GM23338 (cell line): ENCODE measurements at regions not wholly inside any gene's neighbourhood (a gene's known extent, or its start where the extent isn't known, plus 50 kb on each side); places are given as distances from the start of the nearest gene placed in this dataset.

Source experiments
- ATAC-seq: fragments of 200-7000 bp; cut with Tn5 transposase; 3 replicates; pipeline ENCODE4 v1.9.1; 2020
- DNase-seq: peaks from one replicate; pipeline ENCODE4 v3.0.0-alpha.2; 2015; ENCODE audit warnings: low spot score
- H2AFZ ChIP-seq: fragments of 200-600 bp; sonication (generic); 2 replicates; pipeline ENCODE4 v1.8.0; 2016; ENCODE audit warnings: antibody characterized with exemption, mild to moderate bottlenecking, moderate library complexity
- H3F3A ChIP-seq: fragments of 200-600 bp; sonication (generic); replicated peaks from 2 replicates; pipeline ENCODE4 v1.8.0; 2017; ENCODE audit warnings: antibody characterized with exemption, mixed run types, low read depth
- H3K27ac ChIP-seq: fragments of 200-600 bp; sonication (generic); 2 replicates; pipeline ENCODE4 v1.6.1; 2016; ENCODE audit warnings: low read depth
- H3K27me3 ChIP-seq: fragments of 200-600 bp; sonication (generic); 2 replicates; pipeline ENCODE4 v1.8.0; 2016; ENCODE audit warnings: mild to moderate bottlenecking, mixed run types, moderate library complexity; ENCODE audit not compliant: insufficient read depth
- H3K36me3 ChIP-seq: fragments of 200-600 bp; sonication (generic); 2 replicates; pipeline ENCODE4 v1.8.0; 2016; ENCODE audit warnings: mild to moderate bottlenecking; ENCODE audit not compliant: insufficient read depth
- H3K4me1 ChIP-seq: fragments of 200-600 bp; sonication (generic); 2 replicates; pipeline ENCODE4 v1.8.0; 2016; ENCODE audit warnings: mild to moderate bottlenecking, moderate library complexity; ENCODE audit not compliant: insufficient read depth
- H3K4me2 ChIP-seq: fragments of 200-600 bp; sonication (generic); 2 replicates; pipeline ENCODE4 v1.7.1; 2017; ENCODE audit warnings: mixed run types
- H3K4me3 ChIP-seq: fragments of 200-600 bp; sonication (generic); 2 replicates; pipeline ENCODE4 v1.6.1; 2016; ENCODE audit warnings: mixed run types
- H3K79me2 ChIP-seq: fragments of 200-600 bp; sonication (generic); replicated peaks from 2 replicates; pipeline ENCODE4 v1.8.0; 2017; ENCODE audit warnings: mild to moderate bottlenecking; ENCODE audit not compliant: insufficient read depth
- H3K9me2 ChIP-seq: fragments of 200-600 bp; sonication (generic); 2 replicates; pipeline ENCODE4 v1.8.0; 2017; ENCODE audit not compliant: insufficient read depth
- H4K20me1 ChIP-seq: fragments of 200-600 bp; sonication (generic); replicated peaks from 2 replicates; pipeline ENCODE4 v1.8.0; 2017; ENCODE audit warnings: mild to moderate bottlenecking; ENCODE audit not compliant: insufficient read depth
- H3K27ac Mint-ChIP-seq: 2 replicates; pipeline ENCODE4 v1.8.0; 2020; ENCODE audit warnings: inconsistent platforms, mild to moderate bottlenecking, moderate library complexity, mixed read lengths
- H3K27me3 Mint-ChIP-seq: 3 replicates; pipeline ENCODE4 v1.8.0; 2022; ENCODE audit warnings: low read depth, mild to moderate bottlenecking, moderate library complexity, mixed read lengths, inconsistent platforms; ENCODE audit not compliant: insufficient read depth, poor library complexity
- H3K36me3 Mint-ChIP-seq: 3 replicates; pipeline ENCODE4 v1.8.0; 2021; ENCODE audit warnings: low read depth, mild to moderate bottlenecking, inconsistent platforms, moderate library complexity, mixed read lengths
- H3K4me1 Mint-ChIP-seq: 3 replicates; pipeline ENCODE4 v1.8.0; 2020; ENCODE audit warnings: mild to moderate bottlenecking, inconsistent platforms, mixed read lengths
- H3K4me3 Mint-ChIP-seq: 3 replicates; pipeline ENCODE4 v1.8.0; 2021; ENCODE audit warnings: moderate library complexity, mild to moderate bottlenecking, inconsistent platforms, mixed read lengths
- H3K9me3 Mint-ChIP-seq: 3 replicates; pipeline ENCODE4 v1.8.0; 2020; ENCODE audit warnings: moderate library complexity, mild to moderate bottlenecking, inconsistent platforms, mixed read lengths
- CREB1 ChIP-seq: fragments of 250-450 bp; sonication (Bioruptor Pico); IDR thresholded peaks from 2 replicates; pipeline ENCODE4 v1.5.0; 2020; ENCODE audit warnings: low read depth, mild to moderate bottlenecking, moderate library complexity
- EZH2phosphoT487 ChIP-seq: fragments of 200-600 bp; sonication (generic); IDR thresholded peaks from one replicate; pipeline ENCODE4 v1.8.1; 2018; ENCODE audit warnings: antibody characterized with exemption; ENCODE audit not compliant: unreplicated experiment
- ZNF114 ChIP-seq: fragments of 250-450 bp; sonication (Bioruptor Pico); IDR thresholded peaks from 2 replicates; pipeline ENCODE4 v1.5.0; 2020; ENCODE audit warnings: mild to moderate bottlenecking, moderate library complexity
- TF ChIP-seq, protein P1 (sequence below): IDR thresholded peaks from one replicate; pipeline ENCODE4 v1.6.1; 2018; ENCODE audit warnings: antibody characterized with exemption; ENCODE audit not compliant: unreplicated experiment
- TF ChIP-seq, protein P2 (sequence below), 2 experiments: fragments of 200-600 bp in 1 of 2; sonication (generic) in 1 of 2; conservative IDR thresholded peaks; 2 replicates each; pipeline versions ENCODE4 v1.5.1 to v1.6.1; 2016 to 2017; ENCODE audit warnings: antibody characterized with exemption in 2 of 2, low read depth in 2 of 2, mild to moderate bottlenecking in 2 of 2, moderate library complexity in 1 of 2
- TF ChIP-seq, protein P3 (sequence below): IDR thresholded peaks from 2 replicates; pipeline ENCODE4 v1.6.1; 2016; ENCODE audit warnings: antibody characterized with exemption
- TF ChIP-seq, protein P4 (sequence below): fragments of 250-450 bp; sonication (Bioruptor Pico); IDR thresholded peaks from 2 replicates; pipeline ENCODE4 v1.5.0; 2020; ENCODE audit warnings: mild to moderate bottlenecking, moderate library complexity

DNA sequence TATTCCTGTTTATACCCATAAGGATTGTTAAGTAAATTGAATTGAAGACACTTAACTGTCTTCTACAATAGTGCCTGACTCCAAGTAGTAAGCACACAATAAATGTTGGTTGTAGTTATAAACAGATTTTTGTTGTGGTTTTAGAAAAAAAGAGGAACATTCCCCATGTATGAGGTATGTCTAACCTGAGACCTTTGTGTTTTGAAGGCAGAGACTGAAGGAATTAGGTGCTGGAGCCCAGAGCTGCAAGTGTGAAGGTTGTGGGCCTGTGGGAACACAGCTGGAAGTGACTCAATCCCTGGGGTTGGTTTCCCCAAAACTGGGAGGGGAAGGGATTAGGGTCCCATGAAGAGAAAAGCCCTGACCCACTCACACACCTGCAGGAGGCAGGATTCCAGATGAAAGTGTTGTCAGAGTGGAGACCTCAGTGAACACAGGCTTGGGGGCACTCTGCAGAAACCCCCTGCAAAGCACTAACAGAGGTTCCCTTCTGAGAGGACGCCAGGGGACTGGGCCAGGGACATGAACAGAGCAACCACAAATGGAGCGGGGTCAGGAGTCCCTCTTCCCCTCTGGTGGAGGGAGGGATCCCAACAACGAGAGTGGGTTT, 265.1 kb upstream of the KLF14 start (continued):
- TF ChIP-seq, protein P1, sequence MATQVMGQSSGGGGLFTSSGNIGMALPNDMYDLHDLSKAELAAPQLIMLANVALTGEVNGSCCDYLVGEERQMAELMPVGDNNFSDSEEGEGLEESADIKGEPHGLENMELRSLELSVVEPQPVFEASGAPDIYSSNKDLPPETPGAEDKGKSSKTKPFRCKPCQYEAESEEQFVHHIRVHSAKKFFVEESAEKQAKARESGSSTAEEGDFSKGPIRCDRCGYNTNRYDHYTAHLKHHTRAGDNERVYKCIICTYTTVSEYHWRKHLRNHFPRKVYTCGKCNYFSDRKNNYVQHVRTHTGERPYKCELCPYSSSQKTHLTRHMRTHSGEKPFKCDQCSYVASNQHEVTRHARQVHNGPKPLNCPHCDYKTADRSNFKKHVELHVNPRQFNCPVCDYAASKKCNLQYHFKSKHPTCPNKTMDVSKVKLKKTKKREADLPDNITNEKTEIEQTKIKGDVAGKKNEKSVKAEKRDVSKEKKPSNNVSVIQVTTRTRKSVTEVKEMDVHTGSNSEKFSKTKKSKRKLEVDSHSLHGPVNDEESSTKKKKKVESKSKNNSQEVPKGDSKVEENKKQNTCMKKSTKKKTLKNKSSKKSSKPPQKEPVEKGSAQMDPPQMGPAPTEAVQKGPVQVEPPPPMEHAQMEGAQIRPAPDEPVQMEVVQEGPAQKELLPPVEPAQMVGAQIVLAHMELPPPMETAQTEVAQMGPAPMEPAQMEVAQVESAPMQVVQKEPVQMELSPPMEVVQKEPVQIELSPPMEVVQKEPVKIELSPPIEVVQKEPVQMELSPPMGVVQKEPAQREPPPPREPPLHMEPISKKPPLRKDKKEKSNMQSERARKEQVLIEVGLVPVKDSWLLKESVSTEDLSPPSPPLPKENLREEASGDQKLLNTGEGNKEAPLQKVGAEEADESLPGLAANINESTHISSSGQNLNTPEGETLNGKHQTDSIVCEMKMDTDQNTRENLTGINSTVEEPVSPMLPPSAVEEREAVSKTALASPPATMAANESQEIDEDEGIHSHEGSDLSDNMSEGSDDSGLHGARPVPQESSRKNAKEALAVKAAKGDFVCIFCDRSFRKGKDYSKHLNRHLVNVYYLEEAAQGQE, result no peak
- TF ChIP-seq, protein P2, sequence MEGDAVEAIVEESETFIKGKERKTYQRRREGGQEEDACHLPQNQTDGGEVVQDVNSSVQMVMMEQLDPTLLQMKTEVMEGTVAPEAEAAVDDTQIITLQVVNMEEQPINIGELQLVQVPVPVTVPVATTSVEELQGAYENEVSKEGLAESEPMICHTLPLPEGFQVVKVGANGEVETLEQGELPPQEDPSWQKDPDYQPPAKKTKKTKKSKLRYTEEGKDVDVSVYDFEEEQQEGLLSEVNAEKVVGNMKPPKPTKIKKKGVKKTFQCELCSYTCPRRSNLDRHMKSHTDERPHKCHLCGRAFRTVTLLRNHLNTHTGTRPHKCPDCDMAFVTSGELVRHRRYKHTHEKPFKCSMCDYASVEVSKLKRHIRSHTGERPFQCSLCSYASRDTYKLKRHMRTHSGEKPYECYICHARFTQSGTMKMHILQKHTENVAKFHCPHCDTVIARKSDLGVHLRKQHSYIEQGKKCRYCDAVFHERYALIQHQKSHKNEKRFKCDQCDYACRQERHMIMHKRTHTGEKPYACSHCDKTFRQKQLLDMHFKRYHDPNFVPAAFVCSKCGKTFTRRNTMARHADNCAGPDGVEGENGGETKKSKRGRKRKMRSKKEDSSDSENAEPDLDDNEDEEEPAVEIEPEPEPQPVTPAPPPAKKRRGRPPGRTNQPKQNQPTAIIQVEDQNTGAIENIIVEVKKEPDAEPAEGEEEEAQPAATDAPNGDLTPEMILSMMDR (conservative IDR thresholded peaks at IDR 0.05; ENCODE audit: low read depth in 2 of 2), result no peak

DNA sequence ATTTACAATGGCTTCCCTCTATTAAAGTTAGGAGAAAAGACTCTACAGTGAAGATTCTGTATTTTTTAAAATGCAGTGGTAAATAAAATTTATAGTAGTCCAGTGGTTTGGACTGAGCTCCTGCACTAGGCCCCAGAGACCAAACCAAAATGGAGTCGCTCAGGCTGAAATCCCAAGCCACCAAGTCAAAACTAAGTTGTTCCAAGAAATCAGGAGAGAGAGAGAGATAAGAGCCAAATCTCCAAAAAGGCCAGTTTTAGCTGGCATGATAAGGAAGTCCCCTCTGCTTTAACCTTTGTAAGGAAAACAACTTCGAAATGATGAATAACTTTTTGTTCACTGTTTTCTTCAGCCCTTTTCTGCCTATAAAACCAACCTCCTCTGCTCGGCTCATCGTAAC, 265.9 kb upstream of the KLF14 start:
- H3F3A ChIP-seq, result no peaks in the 10 kb centered on the region
- H3K4me3 ChIP-seq, result no peak overlapping the region
- H3K9me2 ChIP-seq, result no peaks in the 10 kb centered on the region
- H2AFZ ChIP-seq, result no peak overlapping the region
- H3K79me2 ChIP-seq, result peaks cover 6% of the 10 kb centered on the region; the same call in 1 of the 2 replicates
- Mint-ChIP-seq H3K36me3 (peaks cover 20% of the 10 kb centered on the region; the same call in 2 of the 3 replicates), H3K27me3 (no peaks in the 10 kb centered on the region), H3K4me3 (no peak overlapping the region), H3K27ac (no peak overlapping the region), H3K9me3 (peaks cover 9% of the 10 kb centered on the region), H3K4me1 (peaks cover 8% of the 10 kb centered on the region)
- DNase-seq, result no peak
- H3K4me2 ChIP-seq, result no peak overlapping the region
- no peak for ATAC-seq
- H3K4me1 ChIP-seq, result no peaks in the 10 kb centered on the region
- H3K27ac ChIP-seq, result no peak overlapping the region
- no peaks in the 10 kb centered on the region; the same call in 1 of the 2 replicates for H3K36me3 ChIP-seq
- H3K27me3 ChIP-seq, result no peaks in the 10 kb centered on the region
- peaks cover 4% of the 10 kb centered on the region; the same call in 1 of the 2 replicates for H4K20me1 ChIP-seq
- TF ChIP-seq, protein P1, result no peak
- no peak for TF ChIP-seq CREB1 (CRISPR knock-in tag)
- TF ChIP-seq, protein P3, sequence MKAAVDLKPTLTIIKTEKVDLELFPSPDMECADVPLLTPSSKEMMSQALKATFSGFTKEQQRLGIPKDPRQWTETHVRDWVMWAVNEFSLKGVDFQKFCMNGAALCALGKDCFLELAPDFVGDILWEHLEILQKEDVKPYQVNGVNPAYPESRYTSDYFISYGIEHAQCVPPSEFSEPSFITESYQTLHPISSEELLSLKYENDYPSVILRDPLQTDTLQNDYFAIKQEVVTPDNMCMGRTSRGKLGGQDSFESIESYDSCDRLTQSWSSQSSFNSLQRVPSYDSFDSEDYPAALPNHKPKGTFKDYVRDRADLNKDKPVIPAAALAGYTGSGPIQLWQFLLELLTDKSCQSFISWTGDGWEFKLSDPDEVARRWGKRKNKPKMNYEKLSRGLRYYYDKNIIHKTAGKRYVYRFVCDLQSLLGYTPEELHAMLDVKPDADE, result no peak
- TF ChIP-seq, protein P4, sequence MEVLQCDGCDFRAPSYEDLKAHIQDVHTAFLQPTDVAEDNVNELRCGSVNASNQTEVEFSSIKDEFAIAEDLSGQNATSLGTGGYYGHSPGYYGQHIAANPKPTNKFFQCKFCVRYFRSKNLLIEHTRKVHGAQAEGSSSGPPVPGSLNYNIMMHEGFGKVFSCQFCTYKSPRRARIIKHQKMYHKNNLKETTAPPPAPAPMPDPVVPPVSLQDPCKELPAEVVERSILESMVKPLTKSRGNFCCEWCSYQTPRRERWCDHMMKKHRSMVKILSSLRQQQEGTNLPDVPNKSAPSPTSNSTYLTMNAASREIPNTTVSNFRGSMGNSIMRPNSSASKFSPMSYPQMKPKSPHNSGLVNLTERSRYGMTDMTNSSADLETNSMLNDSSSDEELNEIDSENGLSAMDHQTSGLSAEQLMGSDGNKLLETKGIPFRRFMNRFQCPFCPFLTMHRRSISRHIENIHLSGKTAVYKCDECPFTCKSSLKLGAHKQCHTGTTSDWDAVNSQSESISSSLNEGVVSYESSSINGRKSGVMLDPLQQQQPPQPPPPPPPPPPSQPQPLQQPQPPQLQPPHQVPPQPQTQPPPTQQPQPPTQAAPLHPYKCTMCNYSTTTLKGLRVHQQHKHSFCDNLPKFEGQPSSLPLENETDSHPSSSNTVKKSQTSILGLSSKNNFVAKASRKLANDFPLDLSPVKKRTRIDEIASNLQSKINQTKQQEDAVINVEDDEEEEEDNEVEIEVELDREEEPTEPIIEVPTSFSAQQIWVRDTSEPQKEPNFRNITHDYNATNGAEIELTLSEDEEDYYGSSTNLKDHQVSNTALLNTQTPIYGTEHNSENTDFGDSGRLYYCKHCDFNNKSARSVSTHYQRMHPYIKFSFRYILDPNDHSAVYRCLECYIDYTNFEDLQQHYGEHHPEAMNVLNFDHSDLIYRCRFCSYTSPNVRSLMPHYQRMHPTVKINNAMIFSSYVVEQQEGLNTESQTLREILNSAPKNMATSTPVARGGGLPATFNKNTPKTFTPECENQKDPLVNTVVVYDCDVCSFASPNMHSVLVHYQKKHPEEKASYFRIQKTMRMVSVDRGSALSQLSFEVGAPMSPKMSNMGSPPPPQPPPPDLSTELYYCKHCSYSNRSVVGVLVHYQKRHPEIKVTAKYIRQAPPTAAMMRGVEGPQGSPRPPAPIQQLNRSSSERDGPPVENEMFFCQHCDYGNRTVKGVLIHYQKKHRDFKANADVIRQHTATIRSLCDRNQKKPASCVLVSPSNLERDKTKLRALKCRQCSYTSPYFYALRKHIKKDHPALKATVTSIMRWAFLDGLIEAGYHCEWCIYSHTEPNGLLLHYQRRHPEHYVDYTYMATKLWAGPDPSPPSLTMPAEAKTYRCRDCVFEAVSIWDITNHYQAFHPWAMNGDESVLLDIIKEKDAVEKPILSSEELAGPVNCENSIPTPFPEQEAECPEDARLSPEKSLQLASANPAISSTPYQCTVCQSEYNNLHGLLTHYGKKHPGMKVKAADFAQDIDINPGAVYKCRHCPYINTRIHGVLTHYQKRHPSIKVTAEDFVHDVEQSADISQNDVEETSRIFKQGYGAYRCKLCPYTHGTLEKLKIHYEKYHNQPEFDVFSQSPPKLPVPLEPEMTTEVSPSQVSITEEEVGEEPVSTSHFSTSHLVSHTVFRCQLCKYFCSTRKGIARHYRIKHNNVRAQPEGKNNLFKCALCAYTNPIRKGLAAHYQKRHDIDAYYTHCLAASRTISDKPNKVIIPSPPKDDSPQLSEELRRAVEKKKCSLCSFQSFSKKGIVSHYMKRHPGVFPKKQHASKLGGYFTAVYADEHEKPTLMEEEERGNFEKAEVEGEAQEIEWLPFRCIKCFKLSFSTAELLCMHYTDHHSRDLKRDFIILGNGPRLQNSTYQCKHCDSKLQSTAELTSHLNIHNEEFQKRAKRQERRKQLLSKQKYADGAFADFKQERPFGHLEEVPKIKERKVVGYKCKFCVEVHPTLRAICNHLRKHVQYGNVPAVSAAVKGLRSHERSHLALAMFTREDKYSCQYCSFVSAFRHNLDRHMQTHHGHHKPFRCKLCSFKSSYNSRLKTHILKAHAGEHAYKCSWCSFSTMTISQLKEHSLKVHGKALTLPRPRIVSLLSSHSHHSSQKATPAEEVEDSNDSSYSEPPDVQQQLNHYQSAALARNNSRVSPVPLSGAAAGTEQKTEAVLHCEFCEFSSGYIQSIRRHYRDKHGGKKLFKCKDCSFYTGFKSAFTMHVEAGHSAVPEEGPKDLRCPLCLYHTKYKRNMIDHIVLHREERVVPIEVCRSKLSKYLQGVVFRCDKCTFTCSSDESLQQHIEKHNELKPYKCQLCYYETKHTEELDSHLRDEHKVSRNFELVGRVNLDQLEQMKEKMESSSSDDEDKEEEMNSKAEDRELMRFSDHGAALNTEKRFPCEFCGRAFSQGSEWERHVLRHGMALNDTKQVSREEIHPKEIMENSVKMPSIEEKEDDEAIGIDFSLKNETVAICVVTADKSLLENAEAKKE, result no peak
- TF ChIP-seq ZNF114, result no peak
- TF ChIP-seq EZH2phosphoT487, result no peak
